HUES48 (cell line): ENCODE measurements at regions not wholly inside any gene's neighbourhood (a gene's known extent, or its start where the extent isn't known, plus 50 kb on each side); places are given as distances from the start of the nearest gene placed in this dataset.

Experiments
- H3K27ac ChIP-seq: one replicate; pipeline ENCODE4 v1.7.0; 2013; ENCODE audit warnings: low read depth, low read length, inconsistent platforms
- H3K27me3 ChIP-seq: 2 replicates; pipeline ENCODE4 v1.6.1; 2013; ENCODE audit warnings: mild to moderate bottlenecking, low read length; ENCODE audit not compliant: control insufficient read depth, insufficient read depth
- H3K36me3 ChIP-seq: 2 replicates; pipeline ENCODE4 v1.6.1; 2013; ENCODE audit warnings: low read length; ENCODE audit not compliant: control insufficient read depth, insufficient read depth
- H3K4me1 ChIP-seq: 2 replicates; pipeline ENCODE4 v1.6.1; 2013; ENCODE audit warnings: mild to moderate bottlenecking, low read length; ENCODE audit not compliant: control insufficient read depth, insufficient read depth
- H3K4me3 ChIP-seq: 2 replicates; pipeline ENCODE4 v1.5.1; 2013; ENCODE audit warnings: mild to moderate bottlenecking, low read depth, low read length
- H3K9ac ChIP-seq: 2 replicates; pipeline ENCODE4 v1.6.1; 2013; ENCODE audit warnings: mild to moderate bottlenecking, low read depth, low read length, moderate library complexity
- H3K9me3 ChIP-seq: 2 replicates; pipeline ENCODE4 v1.6.1; 2013; ENCODE audit warnings: low read length; ENCODE audit not compliant: control insufficient read depth, insufficient read depth

DNA sequence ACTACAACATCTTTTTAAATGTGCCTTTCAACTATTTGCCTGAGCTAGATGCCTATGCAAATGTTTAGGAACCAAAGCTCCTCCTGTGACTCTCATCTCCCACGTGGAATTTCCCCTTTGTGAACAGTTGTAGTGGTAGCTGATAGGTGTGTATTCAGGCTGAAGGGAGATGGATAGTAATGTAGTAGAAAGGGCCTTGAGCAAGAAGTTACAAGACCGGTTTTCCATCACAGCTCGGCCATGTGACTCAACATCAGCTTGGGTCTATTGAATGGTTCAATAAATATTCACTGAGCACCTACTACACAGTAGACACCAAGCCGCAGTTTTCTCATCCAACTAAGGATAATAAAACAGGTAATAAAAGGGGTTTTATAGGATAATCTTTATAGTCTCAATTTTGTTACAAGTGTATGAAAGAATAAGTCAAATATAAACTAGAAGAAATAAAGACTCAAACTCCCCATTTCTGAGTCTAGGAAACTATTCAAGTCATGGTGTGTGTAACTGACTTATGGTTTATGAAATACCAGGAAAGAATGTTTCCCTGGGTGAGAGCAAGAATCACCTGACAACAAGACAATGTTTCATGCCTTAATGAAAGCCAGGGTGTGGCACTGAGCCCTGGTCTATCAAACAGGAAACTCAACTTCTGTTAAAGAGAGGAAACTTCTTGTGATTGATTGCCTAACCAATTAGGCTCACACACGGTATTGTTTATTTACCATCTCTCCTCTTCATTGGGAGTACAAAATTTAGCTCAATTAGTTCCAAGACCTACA lies 187.1 kb upstream of the SPEF2 start:
- no peaks in the 10 kb centered on the region for H3K27me3 ChIP-seq
- H3K27ac ChIP-seq = no peak overlapping the region
- no peak overlapping the region for H3K9ac ChIP-seq
- H3K4me1 ChIP-seq = no peaks in the 10 kb centered on the region
- no peak overlapping the region for H3K4me3 ChIP-seq
- no peaks in the 10 kb centered on the region for H3K9me3 ChIP-seq
- no peaks in the 10 kb centered on the region for H3K36me3 ChIP-seq

DNA sequence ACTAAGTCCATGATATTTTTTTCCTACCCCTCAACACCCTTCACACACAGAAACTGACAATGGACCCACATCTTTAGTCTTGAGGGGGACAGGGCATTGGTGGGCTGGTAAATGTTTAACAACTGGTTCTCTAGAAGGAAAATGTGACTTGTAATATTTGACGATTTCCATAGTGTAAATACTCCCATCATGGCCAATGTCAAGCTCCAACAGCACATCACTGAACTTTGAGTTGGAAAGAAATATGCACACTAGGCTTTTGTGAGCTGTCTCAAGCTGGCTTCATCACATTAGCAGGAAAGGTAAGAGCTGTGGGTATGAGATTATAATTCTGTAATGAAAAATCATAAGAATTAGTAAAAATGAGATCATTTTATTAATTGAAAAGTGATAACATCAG lies 189.9 kb upstream of the PRLR start:
- Histone ChIP-seq H3K4me3 (no peak overlapping the region), H3K27ac (no peak overlapping the region), H3K9me3 (no peaks in the 10 kb centered on the region), H3K36me3 (no peaks in the 10 kb centered on the region), H3K9ac (no peak overlapping the region), H3K27me3 (no peaks in the 10 kb centered on the region), H3K4me1 (no peaks in the 10 kb centered on the region)

DNA sequence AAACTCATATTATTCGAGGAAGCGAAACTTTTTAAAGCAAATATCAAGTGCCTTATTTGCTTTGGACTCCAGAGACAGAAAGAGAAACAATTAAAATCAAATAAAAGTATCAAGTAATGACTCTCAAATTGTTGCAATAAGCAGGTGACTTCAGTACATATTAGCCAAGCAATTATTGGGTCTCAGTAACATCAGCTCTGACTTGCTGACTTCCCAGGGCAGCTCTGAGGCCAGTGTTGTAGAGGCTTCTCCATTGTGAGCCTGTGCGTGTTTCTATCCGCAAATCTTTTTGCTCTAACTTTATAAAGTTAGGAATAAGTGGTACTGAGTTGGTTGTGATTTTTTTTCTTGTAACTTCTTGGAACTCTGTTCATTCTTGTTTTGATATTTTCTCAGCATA lies 186.8 kb upstream of the PRLR start:
- H3K27me3 ChIP-seq = no peaks in the 10 kb centered on the region
- H3K9me3 ChIP-seq = no peaks in the 10 kb centered on the region
- no peak overlapping the region for H3K9ac ChIP-seq
- H3K36me3 ChIP-seq = no peaks in the 10 kb centered on the region
- no peaks in the 10 kb centered on the region for H3K4me1 ChIP-seq
- no peak overlapping the region for H3K4me3 ChIP-seq
- H3K27ac ChIP-seq = no peak overlapping the region

DNA sequence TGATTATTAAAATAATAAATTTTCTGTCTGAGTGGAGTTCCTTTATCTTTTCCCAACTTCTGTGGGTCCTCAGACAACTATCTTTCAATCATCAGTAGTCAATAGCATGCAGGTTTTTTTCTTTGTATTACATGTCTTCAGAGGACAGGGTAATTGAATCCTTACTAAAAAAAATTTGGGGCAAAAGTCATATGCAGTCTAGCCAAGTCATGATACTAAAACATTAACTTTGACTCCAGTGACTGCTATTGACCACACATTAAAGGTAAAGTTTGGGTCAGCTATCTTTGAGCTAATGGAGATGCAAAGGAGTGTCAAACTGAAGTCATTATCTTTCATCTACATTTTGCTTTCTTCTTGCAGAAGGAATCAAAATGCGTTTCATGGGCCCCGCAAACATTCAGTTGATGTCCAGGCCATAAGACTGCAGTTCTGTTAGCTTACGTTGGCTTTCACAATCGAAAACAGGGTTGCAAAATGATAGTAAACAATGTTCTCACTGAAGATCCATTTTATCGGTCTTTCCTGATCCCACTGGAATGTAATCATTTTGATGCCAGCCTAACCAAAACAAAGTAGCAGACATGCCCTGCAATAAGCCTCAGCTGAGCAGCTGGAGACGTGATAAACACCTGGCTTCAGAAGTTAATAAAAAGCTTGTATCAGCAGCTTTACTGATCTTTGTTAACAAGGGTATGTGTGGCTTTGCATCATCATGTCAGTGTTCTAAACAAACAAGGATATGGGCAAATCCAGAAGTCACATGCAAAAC lies 186.1 kb upstream of the PRLR start:
- no peak overlapping the region for H3K4me3 ChIP-seq
- no peak overlapping the region for H3K9ac ChIP-seq
- H3K27me3 ChIP-seq = no peaks in the 10 kb centered on the region
- no peaks in the 10 kb centered on the region for H3K4me1 ChIP-seq
- H3K36me3 ChIP-seq = no peaks in the 10 kb centered on the region
- no peak overlapping the region for H3K27ac ChIP-seq
- H3K9me3 ChIP-seq = no peaks in the 10 kb centered on the region

DNA sequence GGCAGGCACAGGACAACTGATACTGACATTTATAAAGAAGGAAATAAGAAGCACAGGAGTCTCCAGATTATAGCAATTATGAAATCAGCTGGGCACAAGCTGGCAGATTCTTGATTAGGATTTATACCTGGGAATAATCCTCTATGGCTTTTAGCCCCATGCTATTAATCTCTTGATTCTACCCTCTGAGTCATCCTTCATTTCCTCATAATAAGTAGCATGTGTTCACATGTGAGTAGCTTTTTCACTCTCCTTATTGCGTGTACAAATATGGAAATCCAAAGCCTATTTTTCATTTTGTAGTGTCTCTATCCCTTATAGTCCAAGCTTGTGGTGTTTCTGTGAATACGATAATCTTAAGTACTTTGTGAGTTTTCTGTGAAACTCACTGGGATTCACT lies 185.0 kb upstream of the PRLR start:
- no peak overlapping the region for H3K4me3 ChIP-seq

DNA sequence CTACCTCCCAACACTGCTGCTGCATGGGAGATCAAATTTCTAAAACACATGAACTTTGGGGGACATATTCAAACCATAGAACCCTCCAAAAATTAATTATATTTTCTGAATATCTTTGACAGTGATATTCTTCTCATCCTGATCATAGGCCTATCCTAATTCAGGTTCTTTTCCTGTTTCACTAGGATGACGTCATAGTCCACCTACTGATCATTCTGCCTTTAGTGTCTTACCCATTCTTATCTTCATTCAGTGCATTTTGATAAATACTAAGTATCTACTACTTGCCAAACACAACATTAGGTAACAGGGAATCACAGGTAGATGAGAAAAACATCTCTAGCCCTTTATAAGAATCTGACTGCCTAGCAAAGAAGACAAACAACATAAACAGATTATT lies 179.1 kb upstream of the PRLR start:
- H3K36me3 ChIP-seq = no peaks in the 10 kb centered on the region
- no peak overlapping the region for H3K4me3 ChIP-seq
- peaks cover 3% of the 10 kb centered on the region; the same call in 1 of the 2 replicates for H3K9me3 ChIP-seq
- H3K9ac ChIP-seq = no peak overlapping the region
- H3K27ac ChIP-seq = no peak overlapping the region
- no peaks in the 10 kb centered on the region for H3K27me3 ChIP-seq
- H3K4me1 ChIP-seq = no peaks in the 10 kb centered on the region

More for the DNA sequence above, 185.0 kb upstream of the PRLR start:
- Histone ChIP-seq H3K27me3 (no peaks in the 10 kb centered on the region), H3K4me1 (no peaks in the 10 kb centered on the region), H3K9me3 (peaks cover 3% of the 10 kb centered on the region; the same call in 1 of the 2 replicates), H3K36me3 (no peaks in the 10 kb centered on the region), H3K9ac (no peak overlapping the region), H3K27ac (no peak overlapping the region)

DNA sequence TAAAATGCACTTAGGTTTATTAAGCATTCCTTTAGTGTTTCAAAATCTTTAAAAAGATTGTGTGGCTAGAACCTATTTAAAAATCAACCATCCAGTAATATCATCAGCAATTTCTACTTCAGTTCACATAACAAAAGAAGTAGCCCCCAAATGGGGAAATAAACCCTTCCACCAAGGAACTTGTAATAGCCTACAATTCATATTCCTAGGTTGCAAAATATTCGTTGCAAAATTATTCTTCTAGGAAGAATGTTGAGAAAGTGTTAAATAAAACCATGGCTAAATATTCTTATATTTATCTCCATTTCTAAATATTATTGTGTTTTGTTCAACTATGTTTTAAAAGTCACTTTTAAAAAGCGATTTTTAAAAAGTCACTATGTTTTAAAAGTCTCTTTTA lies 177.9 kb upstream of the PRLR start:
- no peak overlapping the region for H3K27ac ChIP-seq
- no peaks in the 10 kb centered on the region for H3K27me3 ChIP-seq
- H3K4me1 ChIP-seq = no peaks in the 10 kb centered on the region
- no peak overlapping the region for H3K9ac ChIP-seq
- H3K9me3 ChIP-seq = peaks cover 3% of the 10 kb centered on the region; the same call in 1 of the 2 replicates
- no peak overlapping the region for H3K4me3 ChIP-seq
- no peaks in the 10 kb centered on the region for H3K36me3 ChIP-seq

DNA sequence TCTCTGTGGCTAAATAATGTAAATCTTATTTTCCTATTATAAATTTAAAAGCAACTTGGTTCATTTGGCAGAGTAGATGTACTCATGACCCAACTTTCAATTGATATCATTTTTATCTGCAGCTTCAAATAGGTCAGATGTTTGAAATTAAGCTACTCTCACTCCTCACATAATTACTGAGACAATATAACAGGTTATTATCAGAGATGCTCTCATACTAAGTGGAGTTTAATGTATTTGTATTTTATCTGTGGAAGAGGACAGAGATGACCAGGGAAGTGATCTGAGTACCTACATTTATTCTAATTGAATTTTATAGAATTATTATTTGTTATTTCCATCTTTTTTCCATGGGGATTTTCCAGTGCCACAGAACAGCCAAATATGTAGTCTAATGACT lies 177.4 kb upstream of the PRLR start:
- no peak overlapping the region for H3K4me3 ChIP-seq

DNA sequence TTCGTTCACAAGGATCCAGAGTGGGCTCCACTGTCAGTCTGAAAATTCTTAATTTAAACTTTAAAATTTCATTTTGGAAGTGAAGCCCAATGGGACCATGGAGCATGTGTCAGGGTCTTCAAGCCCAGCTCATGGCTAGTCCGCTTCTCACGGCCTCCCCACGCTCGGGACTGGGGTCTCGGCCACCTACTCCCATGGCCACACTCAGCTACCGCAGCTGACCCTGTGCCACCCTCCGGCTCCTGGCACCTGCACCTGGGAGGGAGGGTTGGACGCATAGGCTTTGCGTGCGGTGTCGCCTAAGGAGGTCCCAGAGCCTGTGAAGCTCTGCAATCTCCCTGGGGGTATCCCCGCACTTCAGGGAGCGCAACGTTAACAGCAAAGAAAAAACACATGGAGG lies 175.7 kb upstream of the PRLR start:
- Histone ChIP-seq H3K9me3 (peaks cover under 1% of the 10 kb centered on the region; the same call in 1 of the 2 replicates), H3K9ac (no peak overlapping the region), H3K36me3 (no peaks in the 10 kb centered on the region), H3K27ac (no peak overlapping the region), H3K27me3 (no peaks in the 10 kb centered on the region), H3K4me1 (no peaks in the 10 kb centered on the region), H3K4me3 (no peak overlapping the region)

More for the DNA sequence above, 177.4 kb upstream of the PRLR start:
- peaks cover 3% of the 10 kb centered on the region; the same call in 1 of the 2 replicates for H3K9me3 ChIP-seq
- no peaks in the 10 kb centered on the region for H3K4me1 ChIP-seq
- no peaks in the 10 kb centered on the region for H3K36me3 ChIP-seq
- no peaks in the 10 kb centered on the region for H3K27me3 ChIP-seq
- H3K27ac ChIP-seq = no peak overlapping the region
- no peak overlapping the region for H3K9ac ChIP-seq

DNA sequence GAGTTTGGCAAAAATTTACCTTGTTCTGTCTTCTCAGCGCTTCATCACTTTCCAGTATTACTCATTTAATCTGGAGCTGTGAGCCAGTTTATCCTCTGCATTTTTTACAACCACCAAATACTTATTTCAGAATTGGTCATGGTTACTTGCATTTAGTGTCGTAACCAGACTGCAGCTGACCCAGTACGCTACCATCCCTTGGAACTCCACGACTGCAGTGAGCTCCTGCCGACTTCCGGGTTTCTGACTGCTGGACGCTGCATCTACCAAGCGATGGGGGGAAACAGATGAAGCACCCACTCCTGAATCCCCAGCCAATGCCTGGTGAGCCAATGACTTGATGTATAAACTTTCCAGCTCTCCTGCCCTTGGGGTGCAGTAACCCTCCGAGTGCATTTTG lies 174.4 kb upstream of the PRLR start:
- no peak overlapping the region for H3K27ac ChIP-seq
- H3K9me3 ChIP-seq = no peaks in the 10 kb centered on the region
- H3K36me3 ChIP-seq = no peaks in the 10 kb centered on the region
- no peak overlapping the region for H3K4me3 ChIP-seq
- H3K4me1 ChIP-seq = no peaks in the 10 kb centered on the region
- no peaks in the 10 kb centered on the region for H3K27me3 ChIP-seq
- no peak overlapping the region for H3K9ac ChIP-seq

DNA sequence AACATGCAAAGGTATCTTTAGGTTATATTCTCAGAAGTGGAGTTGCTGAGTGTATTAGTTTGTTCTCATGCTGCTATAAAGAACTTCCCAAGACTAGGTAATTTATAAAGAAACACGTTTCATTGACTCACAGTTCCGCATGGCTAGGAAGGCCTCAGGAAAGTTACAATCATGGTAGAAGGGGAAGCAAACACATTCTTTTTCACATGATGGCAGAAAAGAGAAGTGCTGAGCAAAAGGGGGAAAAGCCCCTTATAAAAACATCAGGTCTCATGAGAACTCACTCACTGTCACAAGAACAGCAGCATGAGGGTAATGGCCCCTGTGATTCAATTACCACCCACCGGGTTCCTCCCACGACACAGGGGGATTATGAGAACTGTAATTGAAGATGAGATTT lies 163.6 kb upstream of the PRLR start:
- H3K27ac ChIP-seq = no peak overlapping the region

More for the DNA sequence above, 163.6 kb upstream of the PRLR start:
- Histone ChIP-seq H3K36me3 (no peaks in the 10 kb centered on the region), H3K4me1 (no peaks in the 10 kb centered on the region), H3K9ac (no peak overlapping the region), H3K9me3 (peaks cover 7% of the 10 kb centered on the region; the same call in 1 of the 2 replicates), H3K4me3 (no peak overlapping the region), H3K27me3 (no peaks in the 10 kb centered on the region)
